ENCODE measurements at regions not wholly inside any gene's neighbourhood (a gene's known extent, or its start where the extent isn't known, plus 50 kb on each side); places are given as distances from the start of the nearest gene placed in this dataset.

GRCh38 chr3:30526031-30526430, 80.4 kb upstream of the TGFBR2 start:
- Histone ChIP-seq H3K27me3 (ENCODE audit: control insufficient read depth, insufficient read depth, low read length) (no peaks in the 10 kb centered on the region), H2AK5ac (ENCODE audit: low read depth, low read length) (no peak overlapping the region), H3K27ac (ENCODE audit: insufficient read depth, low read length) (no peak overlapping the region), H3K79me1 (ENCODE audit: low read depth in 1 of 2, low read length in 2 of 2) (no peaks in the 10 kb centered on the region), H4K20me1 (ENCODE audit: insufficient read depth, low read length) (no peaks in the 10 kb centered on the region), H3K4me1 (ENCODE audit: control insufficient read depth, insufficient read depth, low read length) (0 out of 2 replicates have a peak, but pooled peaks cover 1% of the 10 kb centered on the region), H2AFZ (replicated peaks; ENCODE audit: low read length, poor library complexity) (no peak overlapping the region), H3K4me2 (ENCODE audit: low read depth, low read length) (no peak overlapping the region), H2BK120ac (ENCODE audit: low read depth, low read length) (no peak overlapping the region), H4K8ac (ENCODE audit: low read depth in 2 of 2, low read length in 2 of 2) (no peak overlapping the region), H3K9me3 (ENCODE audit: control insufficient read depth, insufficient read depth, low read length) (no peaks in the 10 kb centered on the region), H2BK20ac (ENCODE audit: low read depth, low read length) (no peak overlapping the region), H3K4me3 (ENCODE audit: insufficient read depth, low read depth, low read length) (no peak overlapping the region), H3K18ac (ENCODE audit: low read depth, low read length) (no peak overlapping the region), H3K23ac (ENCODE audit: low read depth, low read length) (no peak overlapping the region), H3K36me3 (ENCODE audit: control insufficient read depth, insufficient read depth, low read length) (no peaks in the 10 kb centered on the region), H3K4ac (ENCODE audit: low read depth, low read length) (no peak overlapping the region), H2AK9ac (replicated peaks; ENCODE audit: low read depth, low read length, poor library complexity) (no peak overlapping the region), H3K56ac (ENCODE audit: extremely low read depth, insufficient read depth, low read length) (no peak overlapping the region), H3K9ac (ENCODE audit: low read depth, low read length) (no peak overlapping the region), H3K14ac (replicated peaks; ENCODE audit: low read depth, low read length) (no peak overlapping the region), H2BK5ac (ENCODE audit: low read depth, low read length, poor library complexity, severe bottlenecking) (no peak overlapping the region), H4K5ac (ENCODE audit: low read depth, low read length) (no peak overlapping the region), H3K9me1 (ENCODE audit: insufficient read depth, low read length) (0 out of 2 replicates have a peak, but pooled peaks cover 2% of the 10 kb centered on the region), H4K91ac (ENCODE audit: insufficient read depth, low read depth, low read length) (no peak overlapping the region; the same call in 1 of the 2 replicates), H2BK15ac (ENCODE audit: low read depth, low read length) (peak overlapping the region; percentile 71; the same call in 1 of the 3 replicates)
- ChIA-PET POLR2A (ENCODE audit: unreplicated experiment) (no interaction called here), CTCF (no interaction called here)
- BruUV-seq (replicated peaks) = no TSS peak
- WGBS, 2 experiments (ENCODE audit: extremely low coverage in 2 of 2, insufficient read length in 1 of 2) = no CpG with 5 or more reads among the region's 1 CpG
- intact Hi-C loops (cut with micrococcal nuclease) = no loop called here
- TF ChIP-seq USF2 (IDR thresholded peaks at IDR 0.05; ENCODE audit: low read depth, low read length) (no peak), BHLHE40 (IDR thresholded peaks at IDR 0.05; ENCODE audit: low read depth, low read length) (no peak), NFE2L2 (IDR thresholded peaks at IDR 0.05; ENCODE audit: low read depth, low read length) (no peak), MXI1 (IDR thresholded peaks at IDR 0.05; ENCODE audit: borderline replicate concordance, low read depth, low read length) (no peak), SMC3 (IDR thresholded peaks at IDR 0.05; ENCODE audit: low read depth, low read length) (no peak), CHD1 (IDR thresholded peaks at IDR 0.05; ENCODE audit: low read depth, low read length) (no peak), CTCF (conservative IDR thresholded peaks at IDR 0.05; ENCODE audit: low read depth, low read length) (no peak), ELK1 (IDR thresholded peaks at IDR 0.05; ENCODE audit: borderline replicate concordance, low read depth, low read length) (no peak), RFX5 (IDR thresholded peaks at IDR 0.05; ENCODE audit: low read depth, low read length) (no peak), MAFK (IDR thresholded peaks at IDR 0.05; ENCODE audit: low read depth, low read length) (no peak), RAD21 (IDR thresholded peaks at IDR 0.05; ENCODE audit: low read length) (no peak), MAZ (IDR thresholded peaks at IDR 0.05; ENCODE audit: borderline replicate concordance, low read depth, low read length) (no peak)
- DNase-seq = no peak
- in situ Hi-C loops (cut with MboI; ENCODE audit: low sequenced_read_pairs) = no loop called here
- ATAC-seq (ENCODE audit: low read depth) = no peak
- dilution Hi-C loops (cut with HindIII; ENCODE audit: low sequenced_read_pairs, unreplicated experiment) = no loop called here

Measured in IMR-90 (cell line).